ENCODE measurements at regions not wholly inside any gene's neighbourhood (a gene's known extent, or its start where the extent isn't known, plus 50 kb on each side); places are given as distances from the start of the nearest gene placed in this dataset.

DNA sequence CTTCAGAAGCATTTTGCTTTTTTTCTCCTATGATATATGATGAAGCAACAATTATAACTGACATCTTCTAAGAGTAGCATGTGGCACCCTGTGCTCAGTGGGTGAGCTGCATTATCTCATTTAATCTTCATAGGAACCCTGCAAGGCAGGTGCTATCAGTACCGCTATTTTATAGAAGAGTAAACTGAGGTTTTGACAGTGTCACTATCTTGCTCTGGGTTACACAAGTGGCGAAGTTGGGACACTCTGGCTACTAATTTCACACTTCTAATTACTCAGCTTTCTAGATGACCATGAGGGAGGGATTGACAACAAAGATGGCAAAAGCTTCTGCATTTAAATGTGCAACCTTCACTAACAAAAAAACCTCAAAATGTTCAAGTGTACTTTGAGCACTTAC is 76.9 kb upstream of the CAMK2D start:
- no peak overlapping the region for H3K27ac ChIP-seq
- Mint-ChIP-seq H3K36me3 (no peaks in the 10 kb centered on the region), H3K4me3 (no peak overlapping the region), H3K27ac (no peak overlapping the region), H3K4me1 (no peaks in the 10 kb centered on the region), H3K9me3 (no peaks in the 10 kb centered on the region), H3K27me3 (ENCODE audit: insufficient read depth, low read depth) (no peaks in the 10 kb centered on the region)
- H3K36me3 ChIP-seq = no peaks in the 10 kb centered on the region
- no peaks in the 10 kb centered on the region for H3F3A ChIP-seq (ENCODE audit: low read depth)
- no peaks in the 10 kb centered on the region for H4K20me1 ChIP-seq (ENCODE audit: low read depth)
- no peaks in the 10 kb centered on the region for H3K4me1 ChIP-seq
- no peaks in the 10 kb centered on the region for H3K79me2 ChIP-seq (ENCODE audit: low read depth)
- TF ChIP-seq EZH2 (IDR thresholded peaks at IDR 0.05) = no peak
- no peak for TF ChIP-seq EZH2phosphoT487 (IDR thresholded peaks at IDR 0.05)
- no peak for TF ChIP-seq CTCF (IDR thresholded peaks at IDR 0.05)
- H3K9ac ChIP-seq = no peak overlapping the region
- H3K4me3 ChIP-seq = no peak overlapping the region
- no peak overlapping the region for H3K4me2 ChIP-seq
- no peaks in the 10 kb centered on the region for H3K9me3 ChIP-seq (ENCODE audit: low read depth)
- no peak for DNase-seq (ENCODE audit: low spot score)
- H3K27me3 ChIP-seq = no peaks in the 10 kb centered on the region
- H2AFZ ChIP-seq (replicated peaks) = no peak overlapping the region

DNA sequence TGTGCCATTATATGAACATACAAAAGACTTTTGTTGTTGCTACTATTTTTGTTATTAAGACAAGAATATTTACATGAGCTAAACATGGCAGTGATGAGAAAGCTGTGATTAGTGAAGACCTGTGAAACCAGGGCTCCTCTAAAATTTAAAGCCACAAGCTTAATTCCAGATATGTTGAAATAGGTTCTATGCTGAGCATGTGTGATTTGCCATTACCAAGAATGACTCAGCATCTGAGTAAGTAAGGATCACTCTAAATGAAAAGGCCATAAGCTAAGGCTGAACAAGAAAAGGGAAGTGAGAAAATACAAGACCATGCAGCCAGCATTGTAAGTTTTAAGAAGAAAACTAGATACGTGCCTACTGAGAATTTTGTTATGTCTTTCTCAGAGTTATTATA is 75.9 kb upstream of the CAMK2D start:
- H3K27ac ChIP-seq = no peak overlapping the region
- H3K4me3 ChIP-seq = no peak overlapping the region
- H3K9me3 ChIP-seq (ENCODE audit: low read depth) = no peaks in the 10 kb centered on the region
- no peak overlapping the region for H2AFZ ChIP-seq (replicated peaks)
- TF ChIP-seq EZH2 (IDR thresholded peaks at IDR 0.05) (no peak), CTCF (IDR thresholded peaks at IDR 0.05) (no peak)
- Mint-ChIP-seq H3K27ac (no peak overlapping the region), H3K4me3 (no peak overlapping the region), H3K36me3 (no peaks in the 10 kb centered on the region), H3K4me1 (no peaks in the 10 kb centered on the region), H3K27me3 (ENCODE audit: insufficient read depth, low read depth) (no peaks in the 10 kb centered on the region), H3K9me3 (no peaks in the 10 kb centered on the region)
- H4K20me1 ChIP-seq (ENCODE audit: low read depth) = no peaks in the 10 kb centered on the region
- no peak overlapping the region for H3K4me2 ChIP-seq
- no peak for DNase-seq (ENCODE audit: low spot score)
- H3K27me3 ChIP-seq = no peaks in the 10 kb centered on the region
- H3F3A ChIP-seq (ENCODE audit: low read depth) = no peaks in the 10 kb centered on the region
- no peaks in the 10 kb centered on the region for H3K79me2 ChIP-seq (ENCODE audit: low read depth)
- H3K4me1 ChIP-seq = no peaks in the 10 kb centered on the region
- no peak overlapping the region for H3K9ac ChIP-seq
- H3K36me3 ChIP-seq = no peaks in the 10 kb centered on the region

GRCh38 chr4:113835005-113835404 is 73.5 kb upstream of the CAMK2D start:
- TF ChIP-seq EZH2phosphoT487 (IDR thresholded peaks at IDR 0.05) (no peak), EZH2 (IDR thresholded peaks at IDR 0.05) (no peak), CTCF (IDR thresholded peaks at IDR 0.05) (no peak)
- Histone ChIP-seq H4K20me1 (ENCODE audit: low read depth) (no peaks in the 10 kb centered on the region), H3K9me3 (ENCODE audit: low read depth) (no peaks in the 10 kb centered on the region), H3K9ac (no peak overlapping the region), H3K36me3 (no peaks in the 10 kb centered on the region), H3F3A (ENCODE audit: low read depth) (no peaks in the 10 kb centered on the region), H3K79me2 (ENCODE audit: low read depth) (no peaks in the 10 kb centered on the region), H2AFZ (replicated peaks) (no peak overlapping the region), H3K27ac (no peak overlapping the region), H3K4me1 (no peaks in the 10 kb centered on the region), H3K4me2 (no peak overlapping the region), H3K27me3 (no peaks in the 10 kb centered on the region), H3K4me3 (no peak overlapping the region)
- peaks cover 7% of the 10 kb centered on the region for H3K4me1 Mint-ChIP-seq
- no peaks in the 10 kb centered on the region for H3K27me3 Mint-ChIP-seq (ENCODE audit: insufficient read depth, low read depth)
- H3K9me3 Mint-ChIP-seq = no peaks in the 10 kb centered on the region
- no peak overlapping the region for H3K27ac Mint-ChIP-seq
- H3K4me3 Mint-ChIP-seq = no peak overlapping the region
- DNase-seq (ENCODE audit: low spot score) = no peak
- no peaks in the 10 kb centered on the region for H3K36me3 Mint-ChIP-seq

- no peak overlapping the region for H2AFZ ChIP-seq (replicated peaks)
- no peaks in the 10 kb centered on the region for H3K4me1 ChIP-seq
- H3K27ac Mint-ChIP-seq = no peak overlapping the region
- H3K9me3 ChIP-seq (ENCODE audit: low read depth) = no peaks in the 10 kb centered on the region
- no peaks in the 10 kb centered on the region for H3K9me3 Mint-ChIP-seq
- no peaks in the 10 kb centered on the region for H3K27me3 ChIP-seq
- no peak overlapping the region for H3K9ac ChIP-seq
- H3K36me3 Mint-ChIP-seq = no peaks in the 10 kb centered on the region
- no peaks in the 10 kb centered on the region for H4K20me1 ChIP-seq (ENCODE audit: low read depth)
- H3K27me3 Mint-ChIP-seq (ENCODE audit: insufficient read depth, low read depth) = no peaks in the 10 kb centered on the region
- no peaks in the 10 kb centered on the region for H3F3A ChIP-seq (ENCODE audit: low read depth)
- TF ChIP-seq EZH2 (IDR thresholded peaks at IDR 0.05) = no peak
- no peak for TF ChIP-seq CTCF (IDR thresholded peaks at IDR 0.05)
- TF ChIP-seq EZH2phosphoT487 (IDR thresholded peaks at IDR 0.05) = no peak
- peaks cover 7% of the 10 kb centered on the region for H3K4me1 Mint-ChIP-seq
- no peak overlapping the region for H3K4me2 ChIP-seq
- no peaks in the 10 kb centered on the region for H3K36me3 ChIP-seq
- H3K4me3 Mint-ChIP-seq = no peak overlapping the region
- H3K27ac ChIP-seq = no peak overlapping the region
- DNase-seq (ENCODE audit: low spot score) = no peak
- H3K4me3 ChIP-seq = no peak overlapping the region
- no peaks in the 10 kb centered on the region for H3K79me2 ChIP-seq (ENCODE audit: low read depth)
These were observed 72.8 kb upstream of the CAMK2D start for GRCh38 chr4:113834298-113834697.

Measured in neural progenitor cell (in vitro differentiated cells).